NT2/D1 (cell line): ENCODE measurements at regions not wholly inside any gene's neighbourhood (a gene's known extent, or its start where the extent isn't known, plus 50 kb on each side); places are given as distances from the start of the nearest gene placed in this dataset.

Source experiments
- YY1 ChIP-seq: IDR thresholded peaks from 2 replicates; pipeline ENCODE4 v1.6.1; 2011; ENCODE audit not compliant: insufficient read length, insufficient read depth
- ZNF274 ChIP-seq: IDR thresholded peaks from 2 replicates; pipeline ENCODE4 v1.6.1; 2011; ENCODE audit warnings: mild to moderate bottlenecking, low read depth, low read length

DNA sequence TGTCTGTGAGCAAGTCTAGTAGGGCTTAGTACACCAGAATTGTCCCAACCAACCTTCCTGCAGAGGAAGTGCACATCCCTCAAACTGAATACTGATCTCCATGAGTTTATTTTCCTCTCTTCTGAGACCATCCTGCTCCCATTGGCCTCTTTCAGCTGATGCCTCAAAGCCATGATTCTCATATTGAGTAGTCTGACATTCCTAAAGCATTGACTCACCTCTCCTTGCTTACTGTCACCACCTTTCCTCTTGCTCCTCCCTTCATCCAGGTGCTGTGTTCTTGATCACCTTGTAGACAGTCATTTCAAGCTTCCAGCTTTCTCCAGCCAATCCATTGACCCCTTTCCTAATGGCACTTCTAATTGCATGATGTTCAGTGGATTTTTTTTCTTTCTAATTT lies 583.7 kb upstream of the USP15 start:
- no peak for TF ChIP-seq YY1
- no peak for TF ChIP-seq ZNF274
